GM12878 (cell line): ENCODE measurements at regions not wholly inside any gene's neighbourhood (a gene's known extent, or its start where the extent isn't known, plus 50 kb on each side); places are given as distances from the start of the nearest gene placed in this dataset.

Source experiments
- CBX3 ChIP-seq: fragments of 200-600 bp; sonication (generic); IDR thresholded peaks from 2 replicates; pipeline ENCODE4 v1.6.1; 2016; ENCODE audit warnings: low read depth, borderline replicate concordance
- CBX5 ChIP-seq: sonication (generic); IDR thresholded peaks from 2 replicates; pipeline ENCODE4 v1.6.1; 2016; ENCODE audit warnings: low read depth, moderate library complexity, mild to moderate bottlenecking, inconsistent platforms
- EED ChIP-seq: sonication (generic); IDR thresholded peaks from 2 replicates; pipeline ENCODE4 v1.6.1; 2016; ENCODE audit warnings: antibody characterized with exemption, low read depth
- IKZF1 ChIP-seq: fragments of 450-650 bp; conservative IDR thresholded peaks from 2 replicates; pipeline ENCODE4 v1.6.1; 2017; ENCODE audit warnings: antibody characterized with exemption, mild to moderate bottlenecking
- JUNB ChIP-seq: IDR thresholded peaks from 2 replicates; pipeline ENCODE4 v1.6.1; 2016; ENCODE audit warnings: antibody characterized with exemption, mild to moderate bottlenecking
- MEF2A ChIP-seq: IDR thresholded peaks from 2 replicates; pipeline ENCODE4 v1.6.1; 2011; ENCODE audit warnings: low read depth, mild to moderate bottlenecking, low read length, moderate library complexity; ENCODE audit not compliant: insufficient read depth
- NBN ChIP-seq: fragments of 450-650 bp; IDR thresholded peaks from 2 replicates; pipeline ENCODE4 v1.6.1; 2016
- NFYB ChIP-seq: IDR thresholded peaks from 2 replicates; pipeline ENCODE4 v1.6.1; 2011; ENCODE audit warnings: low read depth, mild to moderate bottlenecking, low read length, improper control_type of control experiment, moderate library complexity; ENCODE audit not compliant: insufficient read depth
- POLR2AphosphoS2 ChIP-seq: IDR thresholded peaks from 2 replicates; pipeline ENCODE4 v1.6.1; 2011; ENCODE audit warnings: low read depth, mild to moderate bottlenecking, low read length, improper control_type of control experiment, moderate library complexity
- RFX5 ChIP-seq: IDR thresholded peaks from 2 replicates; pipeline ENCODE4 v1.6.1; 2011; ENCODE audit warnings: low read depth, low read length, improper control_type of control experiment
- SMC3 ChIP-seq: IDR thresholded peaks from 2 replicates; pipeline ENCODE4 v1.6.1; 2011; ENCODE audit warnings: low read length, improper control_type of control experiment, borderline replicate concordance
- SUZ12 ChIP-seq: fragments of 200-600 bp; sonication (generic); IDR thresholded peaks from one replicate; pipeline ENCODE4 v1.6.1; 2018; ENCODE audit warnings: antibody characterized with exemption, mild to moderate bottlenecking; ENCODE audit not compliant: unreplicated experiment
- TCF3 ChIP-seq: IDR thresholded peaks from 2 replicates; pipeline ENCODE4 v1.6.1; 2012; ENCODE audit warnings: low read depth, mild to moderate bottlenecking, low read length, borderline replicate concordance; ENCODE audit not compliant: insufficient read depth
- YY1 ChIP-seq: IDR thresholded peaks from 2 replicates; pipeline ENCODE4 v1.6.1; 2011; ENCODE audit warnings: low read depth, mild to moderate bottlenecking, low read length
- ZNF207 ChIP-seq: fragments of 450-650 bp; IDR thresholded peaks from 2 replicates; pipeline ENCODE4 v1.6.1; 2014; ENCODE audit warnings: antibody characterized with exemption, mild to moderate bottlenecking, borderline replicate concordance
- TF ChIP-seq, protein P1 (sequence below): fragments of 450-650 bp; IDR thresholded peaks from 2 replicates; pipeline ENCODE4 v1.6.1; 2014; ENCODE audit warnings: mild to moderate bottlenecking
- TF ChIP-seq, protein P2 (sequence below): fragments of 150-350 bp; IDR thresholded peaks from 2 replicates; pipeline ENCODE4 v1.6.1; 2016; ENCODE audit warnings: low read depth, low read length
- TF ChIP-seq, protein P3 (sequence below): fragments of 450-650 bp; IDR thresholded peaks from 2 replicates; pipeline ENCODE4 v1.6.1; 2017; ENCODE audit warnings: mild to moderate bottlenecking, moderate library complexity

DNA sequence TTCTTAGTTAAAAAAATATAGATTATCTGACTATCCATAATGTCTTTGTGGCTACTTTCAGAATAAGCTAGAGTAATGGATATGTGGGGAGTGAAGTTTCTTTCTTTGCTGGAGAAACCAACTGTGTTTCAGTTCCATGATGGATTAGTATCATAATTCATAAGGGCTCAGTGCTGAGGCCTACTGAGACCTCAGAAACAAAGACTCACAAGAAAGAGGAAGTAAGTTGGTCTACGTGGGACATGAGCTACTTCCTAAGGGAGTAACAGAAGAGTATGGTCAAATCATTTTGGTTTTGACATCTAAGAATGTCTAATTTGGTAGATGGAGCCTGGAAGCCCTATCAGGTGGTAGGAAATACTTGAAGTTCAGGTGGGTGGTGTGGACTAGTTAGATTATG, 99.0 kb upstream of the HTR2A start (continued):
- TF ChIP-seq EED (peak; percentile 91), POLR2AphosphoS2 (no peak), JUNB (0 out of 2 replicates have a peak, but pooled peaks have one; percentile 8), SMC3 (no peak), CBX5 (no peak), CBX3 (no peak), YY1 (no peak), ZNF207 (no peak), NBN (no peak), SUZ12 (no peak), TCF3 (no peak), NFYB (no peak), IKZF1 (0 out of 2 replicates have a peak, but pooled peaks have one; percentile 30), RFX5 (no peak), MEF2A (0 out of 2 replicates have a peak, but pooled peaks have one; percentile 36)
- TF ChIP-seq, protein P1, sequence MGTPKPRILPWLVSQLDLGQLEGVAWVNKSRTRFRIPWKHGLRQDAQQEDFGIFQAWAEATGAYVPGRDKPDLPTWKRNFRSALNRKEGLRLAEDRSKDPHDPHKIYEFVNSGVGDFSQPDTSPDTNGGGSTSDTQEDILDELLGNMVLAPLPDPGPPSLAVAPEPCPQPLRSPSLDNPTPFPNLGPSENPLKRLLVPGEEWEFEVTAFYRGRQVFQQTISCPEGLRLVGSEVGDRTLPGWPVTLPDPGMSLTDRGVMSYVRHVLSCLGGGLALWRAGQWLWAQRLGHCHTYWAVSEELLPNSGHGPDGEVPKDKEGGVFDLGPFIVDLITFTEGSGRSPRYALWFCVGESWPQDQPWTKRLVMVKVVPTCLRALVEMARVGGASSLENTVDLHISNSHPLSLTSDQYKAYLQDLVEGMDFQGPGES = no peak
- TF ChIP-seq, protein P2, sequence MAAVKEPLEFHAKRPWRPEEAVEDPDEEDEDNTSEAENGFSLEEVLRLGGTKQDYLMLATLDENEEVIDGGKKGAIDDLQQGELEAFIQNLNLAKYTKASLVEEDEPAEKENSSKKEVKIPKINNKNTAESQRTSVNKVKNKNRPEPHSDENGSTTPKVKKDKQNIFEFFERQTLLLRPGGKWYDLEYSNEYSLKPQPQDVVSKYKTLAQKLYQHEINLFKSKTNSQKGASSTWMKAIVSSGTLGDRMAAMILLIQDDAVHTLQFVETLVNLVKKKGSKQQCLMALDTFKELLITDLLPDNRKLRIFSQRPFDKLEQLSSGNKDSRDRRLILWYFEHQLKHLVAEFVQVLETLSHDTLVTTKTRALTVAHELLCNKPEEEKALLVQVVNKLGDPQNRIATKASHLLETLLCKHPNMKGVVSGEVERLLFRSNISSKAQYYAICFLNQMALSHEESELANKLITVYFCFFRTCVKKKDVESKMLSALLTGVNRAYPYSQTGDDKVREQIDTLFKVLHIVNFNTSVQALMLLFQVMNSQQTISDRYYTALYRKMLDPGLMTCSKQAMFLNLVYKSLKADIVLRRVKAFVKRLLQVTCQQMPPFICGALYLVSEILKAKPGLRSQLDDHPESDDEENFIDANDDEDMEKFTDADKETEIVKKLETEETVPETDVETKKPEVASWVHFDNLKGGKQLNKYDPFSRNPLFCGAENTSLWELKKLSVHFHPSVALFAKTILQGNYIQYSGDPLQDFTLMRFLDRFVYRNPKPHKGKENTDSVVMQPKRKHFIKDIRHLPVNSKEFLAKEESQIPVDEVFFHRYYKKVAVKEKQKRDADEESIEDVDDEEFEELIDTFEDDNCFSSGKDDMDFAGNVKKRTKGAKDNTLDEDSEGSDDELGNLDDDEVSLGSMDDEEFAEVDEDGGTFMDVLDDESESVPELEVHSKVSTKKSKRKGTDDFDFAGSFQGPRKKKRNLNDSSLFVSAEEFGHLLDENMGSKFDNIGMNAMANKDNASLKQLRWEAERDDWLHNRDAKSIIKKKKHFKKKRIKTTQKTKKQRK = no peak
- TF ChIP-seq, protein P3, sequence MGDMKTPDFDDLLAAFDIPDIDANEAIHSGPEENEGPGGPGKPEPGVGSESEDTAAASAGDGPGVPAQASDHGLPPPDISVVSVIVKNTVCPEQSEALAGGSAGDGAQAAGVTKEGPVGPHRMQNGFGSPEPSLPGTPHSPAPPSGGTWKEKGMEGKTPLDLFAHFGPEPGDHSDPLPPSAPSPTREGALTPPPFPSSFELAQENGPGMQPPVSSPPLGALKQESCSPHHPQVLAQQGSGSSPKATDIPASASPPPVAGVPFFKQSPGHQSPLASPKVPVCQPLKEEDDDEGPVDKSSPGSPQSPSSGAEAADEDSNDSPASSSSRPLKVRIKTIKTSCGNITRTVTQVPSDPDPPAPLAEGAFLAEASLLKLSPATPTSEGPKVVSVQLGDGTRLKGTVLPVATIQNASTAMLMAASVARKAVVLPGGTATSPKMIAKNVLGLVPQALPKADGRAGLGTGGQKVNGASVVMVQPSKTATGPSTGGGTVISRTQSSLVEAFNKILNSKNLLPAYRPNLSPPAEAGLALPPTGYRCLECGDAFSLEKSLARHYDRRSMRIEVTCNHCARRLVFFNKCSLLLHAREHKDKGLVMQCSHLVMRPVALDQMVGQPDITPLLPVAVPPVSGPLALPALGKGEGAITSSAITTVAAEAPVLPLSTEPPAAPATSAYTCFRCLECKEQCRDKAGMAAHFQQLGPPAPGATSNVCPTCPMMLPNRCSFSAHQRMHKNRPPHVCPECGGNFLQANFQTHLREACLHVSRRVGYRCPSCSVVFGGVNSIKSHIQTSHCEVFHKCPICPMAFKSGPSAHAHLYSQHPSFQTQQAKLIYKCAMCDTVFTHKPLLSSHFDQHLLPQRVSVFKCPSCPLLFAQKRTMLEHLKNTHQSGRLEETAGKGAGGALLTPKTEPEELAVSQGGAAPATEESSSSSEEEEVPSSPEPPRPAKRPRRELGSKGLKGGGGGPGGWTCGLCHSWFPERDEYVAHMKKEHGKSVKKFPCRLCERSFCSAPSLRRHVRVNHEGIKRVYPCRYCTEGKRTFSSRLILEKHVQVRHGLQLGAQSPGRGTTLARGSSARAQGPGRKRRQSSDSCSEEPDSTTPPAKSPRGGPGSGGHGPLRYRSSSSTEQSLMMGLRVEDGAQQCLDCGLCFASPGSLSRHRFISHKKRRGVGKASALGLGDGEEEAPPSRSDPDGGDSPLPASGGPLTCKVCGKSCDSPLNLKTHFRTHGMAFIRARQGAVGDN = no peak
